CD4-positive, alpha-beta T cell (primary cell): ENCODE measurements at regions not wholly inside any gene's neighbourhood (a gene's known extent, or its start where the extent isn't known, plus 50 kb on each side); places are given as distances from the start of the nearest gene placed in this dataset.

ENCODE experiments used
- ATAC-seq: fragments of 200-7000 bp; cut with Tn5 transposase; one replicate; pipeline ENCODE4 v1.10.0; 2022; ENCODE audit warnings: mild to moderate bottlenecking; ENCODE audit not compliant: poor library complexity
- CTCF ChIA-PET: fragments of 350-600 bp; sonication (Branson Sonifier 250); formaldehyde crosslinking; loops from one replicate; lab custom pipeline; 2021; ENCODE audit warnings: antibody characterized with exemption, inconsistent platforms; lab: Charles Lee
- POLR2A ChIA-PET: fragments of 350-600 bp; sonication (Branson Sonifier 250); formaldehyde crosslinking; loops from one replicate; lab custom pipeline; 2021; ENCODE audit warnings: antibody characterized with exemption, inconsistent platforms; lab: Charles Lee
- DNase-seq, 14 experiments: peaks; one replicate each; pipeline ENCODE4 v3.0.0-alpha.2; 2013 to 2020; ENCODE audit warnings: mixed read lengths in 2 of 14
- H3K27ac ChIP-seq, 2 donors: one replicate each; pipeline versions ENCODE4 v1.5.1 to v1.7.0; 2013; ENCODE audit warnings: low read length in 2 of 2, low read depth in 1 of 2, mild to moderate bottlenecking in 1 of 2
- H3K27me3 ChIP-seq, 2 experiments: 1 replicate in 1 of 2; 2 replicates in 1 of 2; pipeline versions ENCODE4 v1.6.1 to v1.7.0; 2013; ENCODE audit warnings: low read length in 2 of 2, control low read depth in 1 of 2, mild to moderate bottlenecking in 1 of 2, moderate library complexity in 1 of 2; ENCODE audit not compliant: insufficient read depth in 2 of 2, control insufficient read depth in 1 of 2
- H3K36me3 ChIP-seq: one replicate; pipeline ENCODE4 v1.6.1; 2013; ENCODE audit warnings: low read length, control low read depth; ENCODE audit not compliant: insufficient read depth
- H3K4me1 ChIP-seq: one replicate; pipeline ENCODE4 v1.6.1; 2013; ENCODE audit warnings: low read length, control low read depth; ENCODE audit not compliant: insufficient read depth
- H3K4me3 ChIP-seq: one replicate; pipeline ENCODE4 v1.5.1; 2013; ENCODE audit warnings: mild to moderate bottlenecking, low read length, moderate library complexity
- H3K9me3 ChIP-seq, 2 experiments: 1 replicate in 1 of 2; 2 replicates in 1 of 2; pipeline versions ENCODE4 v1.6.1 to v1.7.0; 2013; ENCODE audit warnings: low read length in 2 of 2, mild to moderate bottlenecking in 2 of 2, control low read depth in 1 of 2, moderate library complexity in 1 of 2; ENCODE audit not compliant: control insufficient read depth in 1 of 2, insufficient read depth in 1 of 2
- H3K27ac Mint-ChIP-seq: one replicate; pipeline ENCODE4 v1.8.0; 2020; ENCODE audit warnings: mixed read lengths
- H3K27me3 Mint-ChIP-seq: one replicate; pipeline ENCODE4 v1.8.0; 2021; ENCODE audit warnings: mixed read lengths
- H3K36me3 Mint-ChIP-seq: one replicate; pipeline ENCODE4 v1.8.0; 2021; ENCODE audit warnings: low read depth, mixed read lengths
- H3K4me1 Mint-ChIP-seq: one replicate; pipeline ENCODE4 v1.8.0; 2021; ENCODE audit warnings: low read depth, mixed read lengths
- H3K4me3 Mint-ChIP-seq: one replicate; pipeline ENCODE4 v1.8.0; 2020; ENCODE audit warnings: mild to moderate bottlenecking, mixed read lengths
- H3K9me3 Mint-ChIP-seq: one replicate; pipeline ENCODE4 v1.8.0; 2020; ENCODE audit warnings: mixed read lengths
- CTCF ChIP-seq: fragments of 200-600 bp; IDR thresholded peaks from one replicate; pipeline ENCODE4 v1.8.0; 2022; ENCODE audit warnings: antibody characterized with exemption, mild to moderate bottlenecking
- intact Hi-C, 2 experiments: fragments of 100-400 bp; cut with DNase I in 1 of 2; cut with micrococcal nuclease in 1 of 2; formaldehyde crosslinking; loops; one replicate each; pipeline versions ENCODE4 v1.15.1 to v1.9.0; 2023 to 2025; cut with DNase I, micrococcal nuclease

- no peak for TF ChIP-seq CTCF
- ATAC-seq (no peak), DNase-seq (no peak)
- Mint-ChIP-seq H3K9me3 (no peaks in the 10 kb centered on the region), H3K27me3 (no peaks in the 10 kb centered on the region), H3K4me1 (no peaks in the 10 kb centered on the region), H3K27ac (no peak overlapping the region), H3K4me3 (no peak overlapping the region), H3K36me3 (no peaks in the 10 kb centered on the region)
- Histone ChIP-seq H3K27ac (no peak overlapping the region), H3K4me1 (no peaks in the 10 kb centered on the region), H3K9me3 (peaks cover 0 to 3% of the 10 kb centered on the region in 2 experiments), H3K36me3 (no peaks in the 10 kb centered on the region), H3K27me3 (no peaks in the 10 kb centered on the region), H3K4me3 (no peak overlapping the region)
- CTCF ChIA-PET, result no interaction called here
- POLR2A ChIA-PET, result no interaction called here
- intact Hi-C loops, result no loop called here
Measured at GRCh38 chr21:23899561-23899960, 1707.7 kb downstream of the MRPL39 start.

DNA sequence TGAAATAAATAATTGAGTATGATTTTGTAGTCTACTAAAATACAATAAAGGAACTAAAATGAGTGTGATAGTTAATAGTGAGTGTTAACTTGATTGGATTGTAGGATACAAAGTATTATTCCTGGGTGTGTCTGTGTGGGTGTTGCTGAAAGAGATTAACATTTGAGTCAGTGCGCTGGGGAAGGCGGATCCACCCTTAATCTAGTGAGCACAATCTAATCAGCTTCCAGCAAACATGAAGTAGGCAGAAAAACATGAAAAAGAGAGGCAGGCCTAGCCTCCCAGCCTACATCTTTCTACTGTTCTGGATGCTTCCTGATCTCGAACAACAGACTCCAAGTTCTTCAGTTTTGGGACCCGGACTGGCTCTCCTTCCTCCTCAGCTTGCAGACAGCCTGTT lies 1716.6 kb downstream of the MRPL39 start:
- CTCF ChIA-PET, result no interaction called here

GRCh38 chr21:23887725-23888306 lies 1719.5 kb downstream of the MRPL39 start:
- no peaks in the 10 kb centered on the region for H3K27me3 Mint-ChIP-seq
- Histone ChIP-seq H3K27ac (peak overlapping the region in 1 of 2 donors; percentile 62), H3K9me3 (peaks cover 0 to 10% of the 10 kb centered on the region in 2 experiments), H3K4me1 (peaks cover 7% of the 10 kb centered on the region), H3K27me3 (no peaks in the 10 kb centered on the region), H3K36me3 (no peaks in the 10 kb centered on the region), H3K4me3 (peak overlapping the region; percentile 53)
- intact Hi-C loops, result no loop called here
- H3K36me3 Mint-ChIP-seq, result no peaks in the 10 kb centered on the region
- peak in 13 of 14 experiments; percentile 6 to 67 (median 19) for DNase-seq
- peak overlapping the region; percentile 86 for H3K4me3 Mint-ChIP-seq
- ChIA-PET POLR2A (no interaction called here), CTCF (no interaction called here)
- no peaks in the 10 kb centered on the region for H3K9me3 Mint-ChIP-seq
- no peaks in the 10 kb centered on the region for H3K4me1 Mint-ChIP-seq
- peak overlapping the region; percentile 74 for H3K27ac Mint-ChIP-seq
- no peak for TF ChIP-seq CTCF
- ATAC-seq, result peak; percentile 57

More for the DNA sequence above, 1716.6 kb downstream of the MRPL39 start:
- Mint-ChIP-seq H3K9me3 (no peaks in the 10 kb centered on the region), H3K27ac (no peak overlapping the region), H3K36me3 (no peaks in the 10 kb centered on the region), H3K4me1 (no peaks in the 10 kb centered on the region), H3K27me3 (no peaks in the 10 kb centered on the region), H3K4me3 (no peak overlapping the region)
- DNase-seq (no peak), ATAC-seq (no peak)
- peaks cover 0 to 10% of the 10 kb centered on the region in 2 experiments for H3K9me3 ChIP-seq
- no peaks in the 10 kb centered on the region for H3K36me3 ChIP-seq
- POLR2A ChIA-PET, result no interaction called here
- TF ChIP-seq CTCF, result no peak
- H3K4me3 ChIP-seq, result no peak overlapping the region
- no peaks in the 10 kb centered on the region for H3K27me3 ChIP-seq
- intact Hi-C loops, result no loop called here
- H3K27ac ChIP-seq, result no peak overlapping the region
- peaks cover 7% of the 10 kb centered on the region for H3K4me1 ChIP-seq
